ENCODE measurements at regions not wholly inside any gene's neighbourhood (a gene's known extent, or its start where the extent isn't known, plus 50 kb on each side); places are given as distances from the start of the nearest gene placed in this dataset.

DNA sequence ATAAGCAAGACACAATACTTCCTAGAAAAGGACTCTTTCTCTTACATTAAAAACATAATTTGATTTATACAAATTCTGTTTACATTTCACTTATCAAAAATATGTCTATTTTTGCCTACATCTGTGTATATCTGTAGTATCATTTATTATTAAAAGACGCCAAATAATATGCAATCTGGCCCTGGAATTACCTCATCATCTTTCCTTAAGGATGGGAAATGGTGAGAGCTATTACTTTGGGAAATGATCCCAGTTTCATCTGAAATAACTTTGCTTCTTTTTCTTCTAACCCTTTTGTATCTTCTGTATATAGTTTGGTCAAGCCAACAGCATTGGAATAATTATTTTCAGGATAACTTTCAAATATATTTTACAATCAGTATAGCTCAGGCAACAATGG, 85.0 kb downstream of the FAS start:
- H3K9ac ChIP-seq (ENCODE audit: low read length) = no peak overlapping the region
- H3K4me1 ChIP-seq (ENCODE audit: control insufficient read depth, low read depth, low read length) = no peaks in the 10 kb centered on the region
- H3K27ac ChIP-seq (ENCODE audit: low read length) = no peak overlapping the region
- H3K36me3 ChIP-seq (ENCODE audit: control insufficient read depth, low read depth, low read length) = no peaks in the 10 kb centered on the region
- H3K27me3 ChIP-seq (ENCODE audit: control insufficient read depth, insufficient read depth, low read length) = no peaks in the 10 kb centered on the region
- H3K4me3 ChIP-seq (ENCODE audit: low read length) = no peak overlapping the region
- no peaks in the 10 kb centered on the region for H3K9me3 ChIP-seq (ENCODE audit: control insufficient read depth, low read depth, low read length)

- Histone ChIP-seq H3K36me3 (ENCODE audit: control insufficient read depth, low read depth, low read length) (no peaks in the 10 kb centered on the region), H3K27me3 (ENCODE audit: control insufficient read depth, insufficient read depth, low read length) (no peaks in the 10 kb centered on the region), H3K4me3 (ENCODE audit: low read length) (no peak overlapping the region), H3K4me1 (ENCODE audit: control insufficient read depth, low read depth, low read length) (no peaks in the 10 kb centered on the region), H3K9me3 (ENCODE audit: control insufficient read depth, low read depth, low read length) (no peaks in the 10 kb centered on the region), H3K9ac (ENCODE audit: low read length) (no peak overlapping the region), H3K27ac (ENCODE audit: low read length) (no peak overlapping the region)
Observed at GRCh38 chr10:89074120-89074519, 83.5 kb downstream of the FAS start.

DNA sequence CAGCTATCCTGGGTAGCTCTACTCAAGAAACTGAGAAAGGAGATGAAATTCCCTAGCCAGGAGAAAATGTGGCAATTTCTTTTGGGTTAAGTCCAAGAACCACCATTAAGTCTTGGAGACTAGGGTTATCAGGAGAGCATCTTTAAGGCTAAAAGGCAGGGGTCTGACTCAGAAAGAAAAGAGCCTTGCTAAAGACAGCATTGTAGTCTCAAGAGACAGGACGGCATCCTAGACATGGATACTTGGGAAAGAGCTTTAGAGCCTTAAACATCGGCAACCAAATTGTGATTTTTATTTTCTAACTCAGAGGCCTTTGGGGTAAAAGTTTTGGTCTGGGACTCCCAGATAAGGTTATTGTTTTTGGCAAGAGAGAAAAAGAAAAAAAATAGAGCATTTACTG, 83.1 kb downstream of the FAS start:
- H3K4me1 ChIP-seq (ENCODE audit: control insufficient read depth, low read depth, low read length) = no peaks in the 10 kb centered on the region
- H3K27ac ChIP-seq (ENCODE audit: low read length) = no peak overlapping the region
- no peaks in the 10 kb centered on the region for H3K27me3 ChIP-seq (ENCODE audit: control insufficient read depth, insufficient read depth, low read length)
- H3K9me3 ChIP-seq (ENCODE audit: control insufficient read depth, low read depth, low read length) = no peaks in the 10 kb centered on the region
- H3K36me3 ChIP-seq (ENCODE audit: control insufficient read depth, low read depth, low read length) = no peaks in the 10 kb centered on the region
- H3K4me3 ChIP-seq (ENCODE audit: low read length) = no peak overlapping the region
- no peak overlapping the region for H3K9ac ChIP-seq (ENCODE audit: low read length)

DNA sequence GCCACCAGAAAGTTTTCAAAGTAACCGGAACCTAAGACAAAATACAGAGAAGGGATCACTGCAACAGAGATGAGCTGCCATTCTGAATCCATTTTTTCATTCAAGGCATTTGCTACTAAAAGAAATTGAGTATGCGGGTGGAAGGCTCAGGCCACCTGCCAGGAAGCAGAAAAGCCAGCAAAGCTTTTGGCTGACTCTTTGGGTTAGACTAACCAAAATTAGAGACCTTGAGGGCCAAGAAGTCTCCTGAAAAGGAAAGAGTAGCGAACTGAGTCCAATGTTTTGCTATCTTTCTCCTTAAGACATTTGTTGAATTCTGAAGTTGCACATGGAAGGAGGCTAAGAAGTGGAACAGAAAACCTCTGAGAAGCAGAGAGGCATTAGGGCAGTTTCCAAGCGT, 79.0 kb downstream of the FAS start:
- Histone ChIP-seq H3K36me3 (ENCODE audit: control insufficient read depth, low read depth, low read length) (no peaks in the 10 kb centered on the region), H3K9ac (ENCODE audit: low read length) (no peak overlapping the region), H3K27me3 (ENCODE audit: control insufficient read depth, insufficient read depth, low read length) (no peaks in the 10 kb centered on the region), H3K27ac (ENCODE audit: low read length) (no peak overlapping the region), H3K4me3 (ENCODE audit: low read length) (no peak overlapping the region), H3K4me1 (ENCODE audit: control insufficient read depth, low read depth, low read length) (no peaks in the 10 kb centered on the region), H3K9me3 (ENCODE audit: control insufficient read depth, low read depth, low read length) (no peaks in the 10 kb centered on the region)

Measured in iPS-18a (cell line).